Body of pancreas (tissue), 4 donors: ENCODE measurements at regions not wholly inside any gene's neighbourhood (a gene's known extent, or its start where the extent isn't known, plus 50 kb on each side); places are given as distances from the start of the nearest gene placed in this dataset.
"Not testable (repeated sequence)": the region's sequence is repeated elsewhere in the genome, so short reads cannot be mapped to it uniquely, and the experiment has no call there.

Experiments
- ATAC-seq: fragments of 150-250 bp; one replicate; pipeline ENCODE4 v1.9.1; 2016
- DNase-seq, 4 donors: peaks; one replicate each; pipeline ENCODE4 v3.0.0-alpha.2; 2019
- H3K27ac ChIP-seq, 4 donors: fragments of 200-600 bp; sonication (generic); 1 replicate in 3 of 4; 2 replicates in 1 of 4; pipeline versions ENCODE4 v1.5.1 to v1.6.1; 2016 to 2019; ENCODE audit warnings: mild to moderate bottlenecking in 1 of 4, mixed read lengths in 1 of 4, moderate library complexity in 1 of 4
- H3K27me3 ChIP-seq, 2 donors: fragments of 200-600 bp; sonication (generic); one replicate each; pipeline ENCODE4 v1.6.0; 2016; ENCODE audit warnings: mild to moderate bottlenecking in 1 of 2
- H3K36me3 ChIP-seq, 2 donors: fragments of 200-600 bp; sonication (generic); replicated peaks in 1 of 2; 2 replicates each; pipeline ENCODE4 v1.5.1; 2016; ENCODE audit warnings: low read depth in 2 of 2; ENCODE audit not compliant: insufficient read depth in 1 of 2
- H3K4me1 ChIP-seq: fragments of 200-600 bp; sonication (generic); one replicate; pipeline ENCODE4 v1.6.0; 2016
- H3K4me3 ChIP-seq, 2 donors: fragments of 200-600 bp; sonication (generic); 1 replicate in 1 of 2; 2 replicates in 1 of 2; pipeline ENCODE4 v1.5.1; 2016 to 2019
- H3K9me3 ChIP-seq, 3 donors: fragments of 200-600 bp; sonication (generic); 1 replicate in 2 of 3; 2 replicates in 1 of 3; pipeline ENCODE4 v1.5.1; 2016
- POLR2A ChIP-seq, 3 donors: fragments of 450-650 bp; IDR thresholded peaks; one replicate each; pipeline ENCODE4 v1.6.1; 2016; ENCODE audit warnings: antibody characterized with exemption in 3 of 3, mild to moderate bottlenecking in 2 of 3
- WGBS, 2 donors: methylation state at CpG; one replicate each; pipeline ENCODE4 v1.1.5; 2017; 5-methylcytosine and 5-hydroxymethylcytosine counted together
- intact Hi-C: fragments of 100-400 bp; cut with DNase I; formaldehyde crosslinking; loops from one replicate; pipeline ENCODE4 v1.15.1; 2023
- TF ChIP-seq, protein P1 (sequence below), 7 experiments: fragments of 450-650 bp in 4 of 7; fragments of 200-600 bp in 3 of 7; sonication (generic) in 3 of 7; IDR thresholded peaks; one replicate each; pipeline ENCODE4 v1.5.1; 2016 to 2019; ENCODE audit warnings: antibody characterized with exemption in 7 of 7

DNA sequence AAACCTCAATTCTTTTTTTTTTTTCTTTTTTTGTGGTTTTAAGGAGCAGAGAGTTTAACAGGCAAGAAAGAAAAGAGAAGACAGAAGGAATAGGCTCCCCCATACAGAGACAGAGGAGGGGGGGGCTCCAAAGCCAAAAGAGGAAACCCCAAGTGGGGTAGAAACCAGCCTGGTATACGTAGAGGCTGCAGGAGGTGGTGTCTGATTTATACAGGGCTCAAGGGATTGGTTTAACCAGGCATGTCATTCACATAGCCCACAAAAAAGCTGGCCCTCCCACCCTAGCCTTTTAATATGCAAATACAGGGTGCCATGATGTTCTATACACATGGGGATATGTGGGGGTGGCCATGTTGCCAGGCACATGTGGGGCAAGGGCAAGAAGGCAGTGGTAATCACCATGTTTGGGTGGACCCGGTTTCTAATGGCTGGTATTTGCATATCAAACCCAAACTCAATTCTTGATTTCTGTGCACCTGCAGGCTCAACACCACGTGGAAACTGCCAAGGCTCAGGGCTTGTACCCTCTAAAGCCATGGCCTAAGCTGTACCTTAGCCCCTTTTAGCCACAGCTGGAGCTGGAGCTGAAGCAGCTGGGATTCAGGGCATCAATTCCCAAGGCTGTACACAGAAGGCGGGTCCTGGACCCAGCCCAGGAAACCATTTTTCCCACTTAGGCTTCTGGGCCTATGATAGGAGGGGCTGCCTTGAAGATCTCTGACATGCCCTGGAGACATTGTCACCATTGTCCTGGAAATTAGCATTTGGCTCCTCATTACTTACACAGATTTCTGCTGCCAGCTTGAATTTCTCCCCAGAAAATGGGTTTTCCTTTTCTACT, 170.3 kb downstream of the MAIP1 start:
- intact Hi-C loops, result no loop called here
- ATAC-seq (no peak), DNase-seq (no peak)

GRCh38 chr2:200126285-200126670, 170.9 kb downstream of the MAIP1 start:
- H3K36me3 ChIP-seq, H3K27ac ChIP-seq, DNase-seq, ATAC-seq, H3K27me3 ChIP-seq, intact Hi-C loops, H3K4me3 ChIP-seq, H3K4me1 ChIP-seq, H3K9me3 ChIP-seq: not testable (repeated sequence)
- 61 to 67% methylated on average over 2 of the region's 2 CpGs for WGBS, 2 donors

More for the DNA sequence above, 170.3 kb downstream of the MAIP1 start:
- H3K27ac ChIP-seq, result no peak overlapping the region
- H3K27me3 ChIP-seq, result no peaks in the 10 kb centered on the region
- no peaks in the 10 kb centered on the region for H3K36me3 ChIP-seq
- WGBS, 2 donors, result 78 to 96% methylated on average over 3 to 4 of the region's 4 CpGs
- no peaks in the 10 kb centered on the region for H3K9me3 ChIP-seq
- no peak for TF ChIP-seq POLR2A (IDR thresholded peaks at IDR 0.05)
- TF ChIP-seq, protein P1, sequence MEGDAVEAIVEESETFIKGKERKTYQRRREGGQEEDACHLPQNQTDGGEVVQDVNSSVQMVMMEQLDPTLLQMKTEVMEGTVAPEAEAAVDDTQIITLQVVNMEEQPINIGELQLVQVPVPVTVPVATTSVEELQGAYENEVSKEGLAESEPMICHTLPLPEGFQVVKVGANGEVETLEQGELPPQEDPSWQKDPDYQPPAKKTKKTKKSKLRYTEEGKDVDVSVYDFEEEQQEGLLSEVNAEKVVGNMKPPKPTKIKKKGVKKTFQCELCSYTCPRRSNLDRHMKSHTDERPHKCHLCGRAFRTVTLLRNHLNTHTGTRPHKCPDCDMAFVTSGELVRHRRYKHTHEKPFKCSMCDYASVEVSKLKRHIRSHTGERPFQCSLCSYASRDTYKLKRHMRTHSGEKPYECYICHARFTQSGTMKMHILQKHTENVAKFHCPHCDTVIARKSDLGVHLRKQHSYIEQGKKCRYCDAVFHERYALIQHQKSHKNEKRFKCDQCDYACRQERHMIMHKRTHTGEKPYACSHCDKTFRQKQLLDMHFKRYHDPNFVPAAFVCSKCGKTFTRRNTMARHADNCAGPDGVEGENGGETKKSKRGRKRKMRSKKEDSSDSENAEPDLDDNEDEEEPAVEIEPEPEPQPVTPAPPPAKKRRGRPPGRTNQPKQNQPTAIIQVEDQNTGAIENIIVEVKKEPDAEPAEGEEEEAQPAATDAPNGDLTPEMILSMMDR (IDR thresholded peaks at IDR 0.05), result no peak
- no peak overlapping the region for H3K4me3 ChIP-seq
- H3K4me1 ChIP-seq, result peaks cover 8% of the 10 kb centered on the region

- H3K9me3 ChIP-seq, H3K36me3 ChIP-seq, H3K4me1 ChIP-seq, DNase-seq, H3K27me3 ChIP-seq, H3K27ac ChIP-seq, H3K4me3 ChIP-seq, ATAC-seq, intact Hi-C loops: not testable (repeated sequence)
- WGBS, 2 donors, result 80 to 83% methylated on average over 2 of the region's 2 CpGs
These were observed 171.3 kb downstream of the MAIP1 start for GRCh38 chr2:200126680-200127079.

GRCh38 chr2:200127848-200128247, 172.5 kb downstream of the MAIP1 start:
- Histone ChIP-seq H3K4me1 (peaks cover 8% of the 10 kb centered on the region), H3K36me3 (no peaks in the 10 kb centered on the region), H3K4me3 (no peak overlapping the region), H3K9me3 (no peaks in the 10 kb centered on the region), H3K27ac (no peak overlapping the region), H3K27me3 (no peaks in the 10 kb centered on the region)
- intact Hi-C loops, result no loop called here
- DNase-seq, result no peak
- no peak for TF ChIP-seq POLR2A (IDR thresholded peaks at IDR 0.05)
- TF ChIP-seq, protein P1 (IDR thresholded peaks at IDR 0.05), result no peak
- no peak for ATAC-seq

GRCh38 chr2:200128296-200128695, 172.9 kb downstream of the MAIP1 start:
- TF ChIP-seq POLR2A (IDR thresholded peaks at IDR 0.05), result no peak
- TF ChIP-seq, protein P1 (IDR thresholded peaks at IDR 0.05), result no peak
- WGBS, 2 donors, result 89 to 94% methylated on average over 5 of the region's 5 CpGs

More at GRCh38 chr2:200128296-200128695, 172.9 kb downstream of the MAIP1 start:
- Histone ChIP-seq H3K27ac (no peak overlapping the region), H3K9me3 (no peaks in the 10 kb centered on the region), H3K4me3 (no peak overlapping the region), H3K36me3 (no peaks in the 10 kb centered on the region), H3K27me3 (no peaks in the 10 kb centered on the region), H3K4me1 (peaks cover 8% of the 10 kb centered on the region)
- ATAC-seq (no peak), DNase-seq (no peak)
- intact Hi-C loops, result no loop called here
